MM.1S (cell line): ENCODE measurements at regions not wholly inside any gene's neighbourhood (a gene's known extent, or its start where the extent isn't known, plus 50 kb on each side); places are given as distances from the start of the nearest gene placed in this dataset.

Source experiments
- EZH2 ChIP-seq: fragments of 300-600 bp; sonication (generic); optimal IDR thresholded peaks from 2 replicates; pipeline ENCODE3; 2017; ENCODE audit warnings: low read depth, mild to moderate bottlenecking, antibody characterized with exemption, low read length, mixed read lengths
- EZH2phosphoT487 ChIP-seq: fragments of 300-600 bp; sonication (generic); IDR thresholded peaks from 2 replicates; pipeline ENCODE4 v1.6.1; 2018; ENCODE audit warnings: antibody characterized with exemption, low read length
- TF ChIP-seq, protein P1 (sequence below): fragments of 300-600 bp; sonication (generic); IDR thresholded peaks from 2 replicates; pipeline ENCODE4 v1.5.1; 2016; ENCODE audit warnings: antibody characterized with exemption, low read length, mixed read lengths

DNA sequence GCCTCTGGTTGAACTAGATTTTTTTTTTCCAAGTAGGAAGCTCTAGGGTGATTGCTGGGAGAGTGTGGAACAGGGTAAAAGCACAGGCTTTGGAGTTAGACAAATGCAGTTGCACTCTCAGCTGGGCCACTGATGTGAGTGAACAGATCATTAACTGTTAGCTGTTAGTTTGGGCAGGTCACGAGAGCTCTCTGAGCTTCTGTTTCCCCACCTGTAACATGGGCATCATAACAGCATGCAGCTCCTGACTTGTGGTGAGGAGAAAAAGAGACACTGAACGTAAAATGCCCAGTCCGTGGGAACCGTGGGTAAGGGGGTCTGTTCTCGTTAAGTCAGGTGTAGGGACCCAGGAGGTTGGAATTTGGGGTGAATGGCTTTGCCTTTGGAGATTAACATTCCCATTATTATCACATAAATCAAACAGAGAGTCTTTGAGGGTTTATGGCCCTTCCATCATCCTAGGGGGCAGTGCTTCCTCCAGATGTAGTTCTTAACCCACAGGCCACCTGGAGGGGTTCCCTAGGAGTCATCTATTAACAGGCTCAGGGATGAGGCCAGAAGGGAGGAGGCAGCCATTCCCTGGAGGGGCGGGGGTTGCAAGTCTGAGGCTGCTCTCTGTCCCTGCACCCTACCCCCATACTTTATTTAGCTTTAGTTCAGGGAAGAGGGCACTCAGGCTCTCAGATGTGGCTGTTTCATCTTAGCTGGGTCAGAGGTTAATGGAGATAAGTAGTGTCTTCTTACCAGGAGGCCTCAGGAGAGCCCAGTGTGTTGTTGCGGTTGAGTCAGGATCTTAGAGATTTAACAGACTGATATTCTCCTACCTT lies 135.2 kb downstream of the DACT1 start:
- no peak for TF ChIP-seq EZH2phosphoT487
- TF ChIP-seq, protein P1, sequence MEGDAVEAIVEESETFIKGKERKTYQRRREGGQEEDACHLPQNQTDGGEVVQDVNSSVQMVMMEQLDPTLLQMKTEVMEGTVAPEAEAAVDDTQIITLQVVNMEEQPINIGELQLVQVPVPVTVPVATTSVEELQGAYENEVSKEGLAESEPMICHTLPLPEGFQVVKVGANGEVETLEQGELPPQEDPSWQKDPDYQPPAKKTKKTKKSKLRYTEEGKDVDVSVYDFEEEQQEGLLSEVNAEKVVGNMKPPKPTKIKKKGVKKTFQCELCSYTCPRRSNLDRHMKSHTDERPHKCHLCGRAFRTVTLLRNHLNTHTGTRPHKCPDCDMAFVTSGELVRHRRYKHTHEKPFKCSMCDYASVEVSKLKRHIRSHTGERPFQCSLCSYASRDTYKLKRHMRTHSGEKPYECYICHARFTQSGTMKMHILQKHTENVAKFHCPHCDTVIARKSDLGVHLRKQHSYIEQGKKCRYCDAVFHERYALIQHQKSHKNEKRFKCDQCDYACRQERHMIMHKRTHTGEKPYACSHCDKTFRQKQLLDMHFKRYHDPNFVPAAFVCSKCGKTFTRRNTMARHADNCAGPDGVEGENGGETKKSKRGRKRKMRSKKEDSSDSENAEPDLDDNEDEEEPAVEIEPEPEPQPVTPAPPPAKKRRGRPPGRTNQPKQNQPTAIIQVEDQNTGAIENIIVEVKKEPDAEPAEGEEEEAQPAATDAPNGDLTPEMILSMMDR = no peak
- no peak for TF ChIP-seq EZH2
